Neuron (in vitro differentiated cells): ENCODE measurements at regions not wholly inside any gene's neighbourhood (a gene's known extent, or its start where the extent isn't known, plus 50 kb on each side); places are given as distances from the start of the nearest gene placed in this dataset.

Source experiments
- H2AFZ ChIP-seq: one replicate; pipeline ENCODE4 v1.6.1; 2013; ENCODE audit warnings: low read depth, mild to moderate bottlenecking, inconsistent platforms, low read length, moderate library complexity
- H3K27me3 ChIP-seq: one replicate; pipeline ENCODE4 v1.6.1; 2013; ENCODE audit warnings: low read length; ENCODE audit not compliant: insufficient read depth
- H3K36me3 ChIP-seq: one replicate; pipeline ENCODE4 v1.6.1; 2013; ENCODE audit warnings: low read length; ENCODE audit not compliant: insufficient read depth
- H3K4me1 ChIP-seq: one replicate; pipeline ENCODE4 v1.6.1; 2013; ENCODE audit warnings: low read length; ENCODE audit not compliant: insufficient read depth
- H3K4me3 ChIP-seq: 2 replicates; pipeline ENCODE4 v1.5.1; 2013; ENCODE audit warnings: mild to moderate bottlenecking, low read length, moderate library complexity
- H3K9me3 ChIP-seq: one replicate; pipeline ENCODE4 v1.6.1; 2013; ENCODE audit warnings: low read length

GRCh38 chr6:113450061-113450465 is 407.1 kb upstream of the MARCKS start:
- Histone ChIP-seq H2AFZ (no peak overlapping the region), H3K4me3 (no peak overlapping the region), H3K36me3 (no peaks in the 10 kb centered on the region), H3K27me3 (no peaks in the 10 kb centered on the region), H3K9me3 (no peaks in the 10 kb centered on the region), H3K4me1 (peaks cover 27% of the 10 kb centered on the region)

- Histone ChIP-seq H3K4me3 (no peak overlapping the region), H3K36me3 (no peaks in the 10 kb centered on the region), H3K27me3 (no peaks in the 10 kb centered on the region), H3K4me1 (peaks cover 27% of the 10 kb centered on the region), H3K9me3 (no peaks in the 10 kb centered on the region), H2AFZ (no peak overlapping the region)
Measured at GRCh38 chr6:113451049-113451448, 406.1 kb upstream of the MARCKS start.

GRCh38 chr6:113457198-113457597 is 399.9 kb upstream of the MARCKS start:
- Histone ChIP-seq H3K27me3 (no peaks in the 10 kb centered on the region), H3K4me3 (no peak overlapping the region), H2AFZ (no peak overlapping the region), H3K36me3 (no peaks in the 10 kb centered on the region), H3K4me1 (peaks cover 16% of the 10 kb centered on the region), H3K9me3 (no peaks in the 10 kb centered on the region)

- Histone ChIP-seq H3K27me3 (no peaks in the 10 kb centered on the region), H3K4me3 (no peak overlapping the region), H3K36me3 (no peaks in the 10 kb centered on the region), H2AFZ (no peak overlapping the region), H3K4me1 (peaks cover 16% of the 10 kb centered on the region), H3K9me3 (no peaks in the 10 kb centered on the region)
Measured at GRCh38 chr6:113457751-113458150, 399.4 kb upstream of the MARCKS start.

GRCh38 chr6:113458368-113459010 is 398.7 kb upstream of the MARCKS start:
- Histone ChIP-seq H3K36me3 (no peaks in the 10 kb centered on the region), H3K9me3 (no peaks in the 10 kb centered on the region), H3K27me3 (no peaks in the 10 kb centered on the region), H3K4me3 (no peak overlapping the region), H3K4me1 (peaks cover 16% of the 10 kb centered on the region), H2AFZ (no peak overlapping the region)

- no peak overlapping the region for H3K4me3 ChIP-seq
- no peaks in the 10 kb centered on the region for H3K27me3 ChIP-seq
- peaks cover 16% of the 10 kb centered on the region for H3K4me1 ChIP-seq
- no peak overlapping the region for H2AFZ ChIP-seq
- no peaks in the 10 kb centered on the region for H3K9me3 ChIP-seq
- H3K36me3 ChIP-seq, result no peaks in the 10 kb centered on the region
Measured at GRCh38 chr6:113461153-113461932, 395.8 kb upstream of the MARCKS start.

- Histone ChIP-seq H3K36me3 (no peaks in the 10 kb centered on the region), H3K9me3 (no peaks in the 10 kb centered on the region), H2AFZ (no peak overlapping the region), H3K4me3 (no peak overlapping the region), H3K4me1 (no peaks in the 10 kb centered on the region), H3K27me3 (no peaks in the 10 kb centered on the region)
Measured at GRCh38 chr6:113464536-113464935, 392.6 kb upstream of the MARCKS start.

- no peaks in the 10 kb centered on the region for H3K4me1 ChIP-seq
- no peaks in the 10 kb centered on the region for H3K9me3 ChIP-seq
- no peak overlapping the region for H3K4me3 ChIP-seq
- no peak overlapping the region for H2AFZ ChIP-seq
- H3K27me3 ChIP-seq, result no peaks in the 10 kb centered on the region
- no peaks in the 10 kb centered on the region for H3K36me3 ChIP-seq
Measured at GRCh38 chr6:113464960-113465359, 392.2 kb upstream of the MARCKS start.

GRCh38 chr6:113466526-113466925 is 390.6 kb upstream of the MARCKS start:
- H2AFZ ChIP-seq, result no peak overlapping the region
- H3K27me3 ChIP-seq, result no peaks in the 10 kb centered on the region
- no peaks in the 10 kb centered on the region for H3K9me3 ChIP-seq
- H3K4me1 ChIP-seq, result no peaks in the 10 kb centered on the region
- H3K4me3 ChIP-seq, result no peak overlapping the region
- no peaks in the 10 kb centered on the region for H3K36me3 ChIP-seq

- Histone ChIP-seq H2AFZ (no peak overlapping the region), H3K9me3 (peaks cover 4% of the 10 kb centered on the region), H3K4me1 (peaks cover 5% of the 10 kb centered on the region), H3K27me3 (no peaks in the 10 kb centered on the region), H3K36me3 (no peaks in the 10 kb centered on the region), H3K4me3 (no peak overlapping the region)
Measured at GRCh38 chr6:113475392-113475791, 381.8 kb upstream of the MARCKS start.

GRCh38 chr6:113476937-113477839 is 380.0 kb upstream of the MARCKS start:
- no peak overlapping the region for H3K4me3 ChIP-seq
- peaks cover 4% of the 10 kb centered on the region for H3K9me3 ChIP-seq
- peaks cover 5% of the 10 kb centered on the region for H3K4me1 ChIP-seq
- H3K36me3 ChIP-seq, result no peaks in the 10 kb centered on the region
- H3K27me3 ChIP-seq, result no peaks in the 10 kb centered on the region
- no peak overlapping the region for H2AFZ ChIP-seq

GRCh38 chr6:113480616-113481015 is 376.5 kb upstream of the MARCKS start:
- H3K36me3 ChIP-seq, result no peaks in the 10 kb centered on the region
- no peak overlapping the region for H3K4me3 ChIP-seq
- no peaks in the 10 kb centered on the region for H3K27me3 ChIP-seq
- H3K9me3 ChIP-seq, result peaks cover 3% of the 10 kb centered on the region
- no peak overlapping the region for H2AFZ ChIP-seq
- H3K4me1 ChIP-seq, result peaks cover 5% of the 10 kb centered on the region

- no peak overlapping the region for H3K4me3 ChIP-seq
- H3K9me3 ChIP-seq, result no peaks in the 10 kb centered on the region
- H2AFZ ChIP-seq, result no peak overlapping the region
- no peaks in the 10 kb centered on the region for H3K27me3 ChIP-seq
- no peaks in the 10 kb centered on the region for H3K36me3 ChIP-seq
- H3K4me1 ChIP-seq, result peaks cover 5% of the 10 kb centered on the region
Measured at GRCh38 chr6:113481458-113481857, 375.7 kb upstream of the MARCKS start.
